SU-DHL-6 (cell line): ENCODE measurements at regions not wholly inside any gene's neighbourhood (a gene's known extent, or its start where the extent isn't known, plus 50 kb on each side); places are given as distances from the start of the nearest gene placed in this dataset.

Source experiments
- H2AFZ ChIP-seq: fragments of 200-600 bp; sonication (generic); 2 replicates; pipeline ENCODE4 v1.6.1; 2014; ENCODE audit warnings: low read depth, mild to moderate bottlenecking, moderate library complexity, mixed read lengths, antibody characterized with exemption, low read length; ENCODE audit not compliant: severe bottlenecking
- H3F3A ChIP-seq: fragments of 200-600 bp; shearing (Covaris generic); 2 replicates; pipeline ENCODE4 v1.6.0; 2016; ENCODE audit warnings: antibody characterized with exemption, mild to moderate bottlenecking; ENCODE audit not compliant: insufficient read depth
- H3K27ac ChIP-seq: fragments of 200-600 bp; sonication (generic); 2 replicates; pipeline ENCODE4 v1.5.1; 2016; ENCODE audit warnings: low read depth, mild to moderate bottlenecking, low read length, moderate library complexity, mixed read lengths
- H3K27me3 ChIP-seq: fragments of 200-600 bp; sonication (generic), shearing (Covaris generic); 2 replicates; pipeline ENCODE4 v1.6.0; 2014; ENCODE audit warnings: mild to moderate bottlenecking, low read length
- H3K36me3 ChIP-seq: fragments of 200-600 bp; sonication (generic); 2 replicates; pipeline ENCODE4 v1.6.1; 2014; ENCODE audit warnings: mild to moderate bottlenecking, low read length, mixed read lengths
- H3K4me2 ChIP-seq: fragments of 300-600, 200-600 bp; shearing (Covaris generic), sonication (generic); 2 replicates; pipeline ENCODE4 v1.6.0; 2014; ENCODE audit warnings: low read length, low read depth, mild to moderate bottlenecking; ENCODE audit not compliant: poor library complexity, severe bottlenecking
- H3K4me3 ChIP-seq: fragments of 200-600 bp; sonication (generic); 2 replicates; pipeline ENCODE4 v1.5.1; 2014; ENCODE audit warnings: antibody characterized with exemption, low read length, mild to moderate bottlenecking, mixed read lengths; ENCODE audit not compliant: insufficient read depth, poor library complexity, severe bottlenecking
- H3K79me2 ChIP-seq: fragments of 200-600 bp; sonication (generic); 2 replicates; pipeline ENCODE4 v1.6.1; 2014; ENCODE audit warnings: mild to moderate bottlenecking, low read length, moderate library complexity; ENCODE audit not compliant: insufficient read depth
- H3K9ac ChIP-seq: fragments of 200-600 bp; sonication (generic); 2 replicates; pipeline ENCODE4 v1.7.0; 2014; ENCODE audit warnings: mild to moderate bottlenecking, low read length
- H3K9me2 ChIP-seq: fragments of 200-600 bp; sonication (generic); replicated peaks from 2 replicates; pipeline ENCODE4 v1.6.1; 2014; ENCODE audit warnings: low read length; ENCODE audit not compliant: insufficient read depth
- H3K9me3 ChIP-seq: fragments of 200-600 bp; sonication (generic); 2 replicates; pipeline ENCODE4 v1.6.1; 2014; ENCODE audit warnings: low read length, mixed read lengths; ENCODE audit not compliant: insufficient read depth
- H4K20me1 ChIP-seq: fragments of 200-600 bp; sonication (generic); 2 replicates; pipeline ENCODE4 v1.6.1; 2014; ENCODE audit warnings: low read depth, mild to moderate bottlenecking, antibody characterized with exemption, low read length, moderate library complexity, mixed read lengths
- EZH2phosphoT487 ChIP-seq: fragments of 200-600 bp; sonication (generic), shearing (Covaris generic); conservative IDR thresholded peaks from 2 replicates; pipeline ENCODE4 v1.6.1; 2018; ENCODE audit warnings: mild to moderate bottlenecking, antibody characterized with exemption, low read length, moderate library complexity, mixed read lengths
- TF ChIP-seq, protein P1 (sequence below): fragments of 200-600 bp; sonication (generic); IDR thresholded peaks from one replicate; pipeline ENCODE4 v1.5.1; 2017; ENCODE audit warnings: antibody characterized with exemption, mild to moderate bottlenecking, low read length, moderate library complexity; ENCODE audit not compliant: insufficient read depth, poor library complexity, severe bottlenecking

- Histone ChIP-seq H3K9me2 (no peaks in the 10 kb centered on the region), H3K27ac (no peak overlapping the region), H3K27me3 (no peaks in the 10 kb centered on the region), H3K4me3 (no peak overlapping the region), H3K4me2 (no peak overlapping the region), H3K9me3 (no peaks in the 10 kb centered on the region), H2AFZ (no peak overlapping the region), H3K36me3 (no peaks in the 10 kb centered on the region), H3F3A (no peaks in the 10 kb centered on the region), H3K79me2 (no peaks in the 10 kb centered on the region), H3K9ac (no peak overlapping the region), H4K20me1 (no peaks in the 10 kb centered on the region)
- no peak for TF ChIP-seq EZH2phosphoT487
- TF ChIP-seq, protein P1, sequence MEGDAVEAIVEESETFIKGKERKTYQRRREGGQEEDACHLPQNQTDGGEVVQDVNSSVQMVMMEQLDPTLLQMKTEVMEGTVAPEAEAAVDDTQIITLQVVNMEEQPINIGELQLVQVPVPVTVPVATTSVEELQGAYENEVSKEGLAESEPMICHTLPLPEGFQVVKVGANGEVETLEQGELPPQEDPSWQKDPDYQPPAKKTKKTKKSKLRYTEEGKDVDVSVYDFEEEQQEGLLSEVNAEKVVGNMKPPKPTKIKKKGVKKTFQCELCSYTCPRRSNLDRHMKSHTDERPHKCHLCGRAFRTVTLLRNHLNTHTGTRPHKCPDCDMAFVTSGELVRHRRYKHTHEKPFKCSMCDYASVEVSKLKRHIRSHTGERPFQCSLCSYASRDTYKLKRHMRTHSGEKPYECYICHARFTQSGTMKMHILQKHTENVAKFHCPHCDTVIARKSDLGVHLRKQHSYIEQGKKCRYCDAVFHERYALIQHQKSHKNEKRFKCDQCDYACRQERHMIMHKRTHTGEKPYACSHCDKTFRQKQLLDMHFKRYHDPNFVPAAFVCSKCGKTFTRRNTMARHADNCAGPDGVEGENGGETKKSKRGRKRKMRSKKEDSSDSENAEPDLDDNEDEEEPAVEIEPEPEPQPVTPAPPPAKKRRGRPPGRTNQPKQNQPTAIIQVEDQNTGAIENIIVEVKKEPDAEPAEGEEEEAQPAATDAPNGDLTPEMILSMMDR, result no peak
These were observed 870.2 kb downstream of the EFNB2 start for GRCh38 chr13:105665284-105665683.

GRCh38 chr13:105663182-105663581 lies 872.3 kb downstream of the EFNB2 start:
- Histone ChIP-seq H3K9me3 (no peaks in the 10 kb centered on the region), H3K4me3 (no peak overlapping the region), H3K79me2 (no peaks in the 10 kb centered on the region), H3F3A (no peaks in the 10 kb centered on the region), H3K9ac (no peak overlapping the region), H2AFZ (no peak overlapping the region), H4K20me1 (no peaks in the 10 kb centered on the region), H3K4me2 (no peak overlapping the region), H3K27me3 (no peaks in the 10 kb centered on the region), H3K36me3 (no peaks in the 10 kb centered on the region), H3K27ac (no peak overlapping the region), H3K9me2 (no peaks in the 10 kb centered on the region)
- TF ChIP-seq, protein P1, result no peak
- TF ChIP-seq EZH2phosphoT487, result no peak

GRCh38 chr13:105660561-105660960 lies 874.9 kb downstream of the EFNB2 start:
- no peak overlapping the region for H3K9ac ChIP-seq
- no peak overlapping the region for H2AFZ ChIP-seq
- no peaks in the 10 kb centered on the region for H3K27me3 ChIP-seq
- 0 out of 2 replicates have a peak, but pooled peaks cover 3% of the 10 kb centered on the region for H3K9me2 ChIP-seq
- H3F3A ChIP-seq, result no peaks in the 10 kb centered on the region
- H4K20me1 ChIP-seq, result no peaks in the 10 kb centered on the region
- no peak overlapping the region for H3K4me3 ChIP-seq
- no peak overlapping the region for H3K27ac ChIP-seq
- H3K4me2 ChIP-seq, result no peak overlapping the region
- no peaks in the 10 kb centered on the region for H3K79me2 ChIP-seq
- H3K9me3 ChIP-seq, result no peaks in the 10 kb centered on the region
- TF ChIP-seq, protein P1, result no peak
- no peak for TF ChIP-seq EZH2phosphoT487
- H3K36me3 ChIP-seq, result no peaks in the 10 kb centered on the region

DNA sequence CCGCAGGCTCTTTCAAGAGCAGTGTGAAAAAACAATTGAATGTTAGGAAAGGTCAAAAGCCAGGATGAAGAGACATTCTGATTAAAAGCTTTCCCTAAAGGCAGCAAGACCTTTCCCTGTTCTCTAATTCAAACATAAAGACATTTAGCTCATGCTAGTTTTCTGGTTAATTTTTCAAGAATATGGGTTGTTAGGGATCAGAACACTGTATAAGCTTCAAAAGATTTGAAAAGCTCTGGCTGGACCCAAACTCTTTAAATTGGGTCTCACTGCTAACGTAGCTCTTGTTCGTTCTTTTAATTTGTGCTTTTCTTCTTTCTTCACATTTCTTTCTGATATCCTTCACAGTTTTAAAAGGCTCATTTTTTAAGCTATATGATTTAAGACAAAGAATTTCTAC lies 877.0 kb downstream of the EFNB2 start:
- Histone ChIP-seq H2AFZ (no peak overlapping the region), H3K4me2 (no peak overlapping the region), H3K4me3 (no peak overlapping the region), H3F3A (no peaks in the 10 kb centered on the region), H3K9me3 (no peaks in the 10 kb centered on the region), H3K36me3 (no peaks in the 10 kb centered on the region), H3K27me3 (no peaks in the 10 kb centered on the region), H3K9me2 (0 out of 2 replicates have a peak, but pooled peaks cover 3% of the 10 kb centered on the region), H3K27ac (no peak overlapping the region), H3K9ac (no peak overlapping the region), H3K79me2 (no peaks in the 10 kb centered on the region), H4K20me1 (no peaks in the 10 kb centered on the region)
- TF ChIP-seq, protein P1, result no peak
- no peak for TF ChIP-seq EZH2phosphoT487
